Glutamatergic neuron (in vitro differentiated cells): ENCODE measurements at regions not wholly inside any gene's neighbourhood (a gene's known extent, or its start where the extent isn't known, plus 50 kb on each side); places are given as distances from the start of the nearest gene placed in this dataset.

ENCODE experiments used
- DNase-seq: peaks from one replicate; pipeline ENCODE4 v3.0.0; 2022
- H3K27ac Mint-ChIP-seq: one replicate; pipeline ENCODE4 v1.8.0; 2020; ENCODE audit warnings: mild to moderate bottlenecking, mixed read lengths, inconsistent platforms; ENCODE audit not compliant: unreplicated experiment
- H3K27me3 Mint-ChIP-seq: one replicate; pipeline ENCODE4 v1.8.0; 2020; ENCODE audit warnings: mild to moderate bottlenecking, moderate library complexity, mixed read lengths, inconsistent platforms; ENCODE audit not compliant: unreplicated experiment
- H3K36me3 Mint-ChIP-seq: one replicate; pipeline ENCODE4 v1.8.0; 2020; ENCODE audit warnings: mild to moderate bottlenecking, mixed read lengths, inconsistent platforms; ENCODE audit not compliant: unreplicated experiment
- H3K4me1 Mint-ChIP-seq: one replicate; pipeline ENCODE4 v1.8.0; 2020; ENCODE audit warnings: mild to moderate bottlenecking, low read depth, mixed read lengths, inconsistent platforms; ENCODE audit not compliant: unreplicated experiment
- H3K4me3 Mint-ChIP-seq: one replicate; pipeline ENCODE4 v1.8.0; 2020; ENCODE audit warnings: mild to moderate bottlenecking, mixed read lengths, inconsistent platforms; ENCODE audit not compliant: unreplicated experiment
- H3K9me3 Mint-ChIP-seq: one replicate; pipeline ENCODE4 v1.8.0; 2020; ENCODE audit warnings: mild to moderate bottlenecking, moderate library complexity, mixed read lengths, inconsistent platforms; ENCODE audit not compliant: unreplicated experiment
- TF ChIP-seq, protein P1 (sequence below): fragments of 200-600 bp; sonication (generic); IDR thresholded peaks from one replicate; pipeline ENCODE4 v1.5.0; 2021; ENCODE audit not compliant: partially characterized antibody, unreplicated experiment

DNA sequence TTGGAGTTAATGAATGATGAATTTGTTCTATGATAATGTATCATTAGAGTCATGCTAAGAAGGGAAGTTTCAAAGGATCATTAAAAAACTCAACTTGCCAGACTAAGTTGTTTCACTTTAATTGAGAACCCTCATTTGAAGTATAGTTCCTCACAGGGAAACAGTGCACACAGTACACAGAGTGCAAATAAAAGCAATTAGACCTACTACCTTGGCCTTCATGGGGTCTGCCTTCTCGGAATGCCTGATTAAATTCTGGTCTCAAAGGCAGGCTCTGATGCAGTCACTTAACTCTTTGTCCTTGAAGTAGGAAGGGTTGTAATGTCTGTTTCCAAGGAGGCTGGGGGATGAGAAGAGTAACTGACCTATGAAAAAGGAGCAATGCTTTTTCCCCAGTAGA lies 457.3 kb downstream of the TBC1D32 start:
- no peaks in the 10 kb centered on the region for H3K9me3 Mint-ChIP-seq
- H3K27me3 Mint-ChIP-seq = no peaks in the 10 kb centered on the region
- H3K27ac Mint-ChIP-seq = no peak overlapping the region
- no peaks in the 10 kb centered on the region for H3K4me1 Mint-ChIP-seq
- no peak overlapping the region for H3K4me3 Mint-ChIP-seq
- DNase-seq = no peak
- H3K36me3 Mint-ChIP-seq = no peaks in the 10 kb centered on the region
- TF ChIP-seq, protein P1, sequence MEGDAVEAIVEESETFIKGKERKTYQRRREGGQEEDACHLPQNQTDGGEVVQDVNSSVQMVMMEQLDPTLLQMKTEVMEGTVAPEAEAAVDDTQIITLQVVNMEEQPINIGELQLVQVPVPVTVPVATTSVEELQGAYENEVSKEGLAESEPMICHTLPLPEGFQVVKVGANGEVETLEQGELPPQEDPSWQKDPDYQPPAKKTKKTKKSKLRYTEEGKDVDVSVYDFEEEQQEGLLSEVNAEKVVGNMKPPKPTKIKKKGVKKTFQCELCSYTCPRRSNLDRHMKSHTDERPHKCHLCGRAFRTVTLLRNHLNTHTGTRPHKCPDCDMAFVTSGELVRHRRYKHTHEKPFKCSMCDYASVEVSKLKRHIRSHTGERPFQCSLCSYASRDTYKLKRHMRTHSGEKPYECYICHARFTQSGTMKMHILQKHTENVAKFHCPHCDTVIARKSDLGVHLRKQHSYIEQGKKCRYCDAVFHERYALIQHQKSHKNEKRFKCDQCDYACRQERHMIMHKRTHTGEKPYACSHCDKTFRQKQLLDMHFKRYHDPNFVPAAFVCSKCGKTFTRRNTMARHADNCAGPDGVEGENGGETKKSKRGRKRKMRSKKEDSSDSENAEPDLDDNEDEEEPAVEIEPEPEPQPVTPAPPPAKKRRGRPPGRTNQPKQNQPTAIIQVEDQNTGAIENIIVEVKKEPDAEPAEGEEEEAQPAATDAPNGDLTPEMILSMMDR = no peak

DNA sequence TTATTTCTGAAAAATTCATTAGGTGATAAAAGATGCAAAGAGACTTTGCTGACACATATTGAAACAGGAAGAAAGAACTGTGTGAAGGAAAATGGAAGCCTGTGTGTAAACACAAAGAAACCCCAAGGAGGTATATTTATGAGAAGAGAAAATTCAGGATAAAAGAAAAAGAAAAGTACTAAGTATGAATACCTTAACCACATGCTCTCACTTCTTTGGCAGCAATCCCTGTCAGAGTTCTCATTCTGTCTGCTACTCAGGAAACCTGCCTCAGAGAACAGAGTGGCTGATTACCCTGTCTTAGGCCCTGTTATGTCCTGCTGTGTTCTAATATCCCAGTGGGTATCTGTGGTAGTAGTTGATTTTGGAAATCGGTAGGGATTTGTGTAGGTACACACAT lies 457.9 kb downstream of the TBC1D32 start:
- Mint-ChIP-seq H3K4me1 (no peaks in the 10 kb centered on the region), H3K27me3 (no peaks in the 10 kb centered on the region), H3K36me3 (no peaks in the 10 kb centered on the region), H3K9me3 (no peaks in the 10 kb centered on the region), H3K27ac (no peak overlapping the region), H3K4me3 (no peak overlapping the region)
- TF ChIP-seq, protein P1 = no peak
- DNase-seq = no peak

DNA sequence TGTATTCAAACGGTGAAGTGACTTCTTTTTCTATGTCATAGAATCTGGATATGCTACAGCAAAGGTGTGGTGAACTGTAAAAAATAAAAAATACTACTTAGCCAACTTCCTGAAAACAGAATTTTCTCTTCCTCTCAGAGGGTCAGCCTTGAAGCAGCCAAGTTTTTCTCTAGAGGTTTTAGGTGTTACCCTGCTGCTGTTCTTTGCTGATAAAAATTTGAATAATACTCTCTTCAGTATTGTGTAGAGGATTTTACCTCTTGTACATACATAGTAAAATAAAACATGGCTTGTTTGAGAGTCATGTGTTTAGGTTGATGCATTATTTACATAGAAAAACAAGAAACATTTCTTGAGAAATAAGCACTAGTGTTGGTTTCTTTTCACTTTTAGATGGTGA lies 458.4 kb downstream of the TBC1D32 start:
- Mint-ChIP-seq H3K27ac (no peak overlapping the region), H3K36me3 (no peaks in the 10 kb centered on the region), H3K27me3 (no peaks in the 10 kb centered on the region), H3K4me1 (no peaks in the 10 kb centered on the region), H3K9me3 (peaks cover 2% of the 10 kb centered on the region), H3K4me3 (no peak overlapping the region)
- TF ChIP-seq, protein P1 = no peak
- no peak for DNase-seq

DNA sequence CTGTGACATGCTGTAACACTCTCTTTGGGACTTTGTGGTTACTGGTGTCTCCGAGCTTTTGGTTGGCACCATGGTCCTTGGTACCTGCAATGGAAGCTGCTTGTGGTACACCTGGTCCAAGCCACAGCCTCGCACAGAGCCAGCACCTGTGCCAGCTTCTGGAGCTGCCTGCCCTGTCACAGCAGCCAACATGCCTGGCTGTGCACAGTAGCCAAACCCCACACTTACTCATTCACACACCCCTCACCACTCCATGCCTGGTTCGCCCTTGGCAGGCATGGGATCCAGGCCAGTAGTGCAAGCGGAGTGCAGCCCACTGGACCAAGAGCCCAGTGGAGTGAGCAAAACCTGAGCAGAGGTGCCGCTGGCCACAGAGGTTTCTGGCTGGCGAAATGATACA lies 459.9 kb downstream of the TBC1D32 start:
- peaks cover 1% of the 10 kb centered on the region for H3K27me3 Mint-ChIP-seq
- no peak for DNase-seq
- no peak overlapping the region for H3K27ac Mint-ChIP-seq
- no peaks in the 10 kb centered on the region for H3K4me1 Mint-ChIP-seq
- H3K36me3 Mint-ChIP-seq = no peaks in the 10 kb centered on the region
- H3K9me3 Mint-ChIP-seq = peaks cover 2% of the 10 kb centered on the region
- H3K4me3 Mint-ChIP-seq = no peak overlapping the region
- TF ChIP-seq, protein P1 = no peak

DNA sequence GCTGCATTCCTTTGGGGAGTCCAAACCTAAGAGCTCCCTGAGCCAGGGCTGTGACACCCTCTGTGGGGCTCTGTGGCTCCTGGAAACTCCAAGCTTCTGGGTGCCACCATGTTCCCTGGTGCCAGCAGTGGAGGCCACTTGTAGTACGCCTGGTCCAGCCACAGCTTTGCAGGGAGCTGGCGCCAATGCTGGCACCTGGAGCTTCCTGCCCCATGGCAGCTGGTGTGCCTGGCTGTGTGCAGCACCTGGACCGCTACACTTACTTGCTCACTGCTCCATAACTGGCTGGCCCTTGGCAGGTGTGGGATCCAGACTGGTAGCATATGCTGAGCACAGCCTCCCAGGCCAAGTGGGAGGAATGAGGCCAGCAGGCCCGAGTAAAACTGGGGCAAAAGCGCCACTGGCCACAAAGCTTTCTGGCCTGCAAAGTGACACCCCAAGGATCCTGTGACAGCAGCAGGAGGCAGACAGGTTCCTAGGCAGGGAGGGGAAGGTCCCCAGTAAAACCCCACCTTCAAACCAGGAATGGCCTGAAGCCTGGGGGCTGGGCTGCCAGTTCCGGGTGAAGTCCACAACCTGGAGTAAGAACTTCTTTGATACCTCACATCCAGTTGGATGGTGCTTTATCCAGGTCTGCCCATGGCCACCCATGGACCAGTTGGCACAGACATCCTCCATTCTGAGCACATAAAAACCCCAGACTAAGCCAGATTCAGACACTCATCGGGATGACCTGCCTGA lies 461.0 kb downstream of the TBC1D32 start:
- peaks cover 1% of the 10 kb centered on the region for H3K27me3 Mint-ChIP-seq

More for the DNA sequence above, 461.0 kb downstream of the TBC1D32 start:
- Mint-ChIP-seq H3K27ac (no peak overlapping the region), H3K4me1 (no peaks in the 10 kb centered on the region), H3K4me3 (no peak overlapping the region), H3K36me3 (no peaks in the 10 kb centered on the region), H3K9me3 (peaks cover 2% of the 10 kb centered on the region)
- TF ChIP-seq, protein P1 = no peak
- DNase-seq = no peak
